ENCODE measurements at regions not wholly inside any gene's neighbourhood (a gene's known extent, or its start where the extent isn't known, plus 50 kb on each side); places are given as distances from the start of the nearest gene placed in this dataset.

DNA sequence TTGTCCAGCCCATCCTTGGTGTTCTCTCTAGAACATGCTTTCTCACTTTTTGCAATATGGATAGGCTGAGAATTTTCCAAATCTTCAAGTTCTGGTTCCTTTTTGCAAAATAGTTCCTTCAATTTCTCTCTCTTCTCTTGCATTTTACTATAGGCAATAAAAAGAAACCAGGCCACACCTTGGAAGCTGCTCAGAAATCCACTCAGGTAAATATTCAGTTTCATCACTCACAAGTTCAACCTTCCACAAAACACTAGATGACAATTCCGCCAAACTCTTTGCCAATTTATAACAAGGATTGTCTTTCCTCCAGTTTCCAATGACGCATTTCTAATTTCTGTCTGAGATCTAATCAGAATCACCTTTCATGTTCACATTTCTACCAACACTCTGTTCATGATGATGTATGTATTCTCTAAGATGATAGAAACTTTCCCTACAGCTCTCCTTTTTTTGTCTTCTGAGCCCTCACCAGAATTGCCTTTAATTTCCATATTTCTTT is 204.2 kb upstream of the PIK3R1 start:
- Histone ChIP-seq H2AFZ (ENCODE audit: low read depth, low read length) (no peak overlapping the region), H3K9ac (replicated peaks; ENCODE audit: extremely low read depth, insufficient read depth, low read length) (no peak overlapping the region), H3K36me3 (ENCODE audit: control insufficient read depth in 2 of 2, extremely low read depth in 1 of 2, insufficient read depth in 2 of 2, low read length in 2 of 2) (no peaks in the 10 kb centered on the region), H3K4me3 (replicated peaks in 1 of 3; ENCODE audit: insufficient read depth in 1 of 3, low read depth in 1 of 3, low read length in 3 of 3) (no peak overlapping the region), H3K9me1 (replicated peaks; ENCODE audit: control insufficient read depth, extremely low read depth, insufficient read depth, low read length) (no peaks in the 10 kb centered on the region), H3K27ac (ENCODE audit: insufficient read depth, low read depth, low read length) (no peak overlapping the region), H3K27me3 (ENCODE audit: control insufficient read depth in 2 of 2, insufficient read depth in 2 of 2, low read length in 2 of 2) (no peaks in the 10 kb centered on the region), H3K9me3 (replicated peaks; ENCODE audit: control insufficient read depth, insufficient read depth, low read length) (no peaks in the 10 kb centered on the region), H3K79me2 (ENCODE audit: control insufficient read depth, insufficient read depth, low read length) (no peaks in the 10 kb centered on the region), H3K4me1 (ENCODE audit: control insufficient read depth, extremely low read depth, insufficient read depth, low read length) (peaks cover 3% of the 10 kb centered on the region), H3K4me2 (ENCODE audit: insufficient read depth, low read length) (no peak overlapping the region), H4K20me1 (replicated peaks; ENCODE audit: control insufficient read depth, extremely low read depth, insufficient read depth, low read length) (no peaks in the 10 kb centered on the region)
- POLR2A ChIA-PET: no interaction called here
- DNase-seq (ENCODE audit: low read depth, low spot score) (no peak), FAIRE-seq (no peak)
- no TSS peak for BruUV-seq (replicated peaks)
- dilution Hi-C loops (cut with MboI; ENCODE audit: extremely low pct_ligation_motif_present, low sequenced_read_pairs): no loop called here
- intact Hi-C loops (cut with micrococcal nuclease): no loop called here
- TF ChIP-seq POLR2AphosphoS5 (IDR thresholded peaks at IDR 0.05; ENCODE audit: insufficient read depth, low read depth, low read length): no peak
- TF ChIP-seq MYC (IDR thresholded peaks at IDR 0.05; ENCODE audit: low read depth, low read length): no peak
- no peak for TF ChIP-seq JUN (IDR thresholded peaks at IDR 0.05; ENCODE audit: borderline replicate concordance, insufficient read depth, insufficient read length, low read depth)
- TF ChIP-seq GATA2 (IDR thresholded peaks at IDR 0.05; ENCODE audit: insufficient read depth, insufficient read length, low read depth, low read length): no peak
- no peak for TF ChIP-seq POLR2A (IDR thresholded peaks at IDR 0.05; ENCODE audit: low read depth, low read length)
- TF ChIP-seq EZH2 (IDR thresholded peaks at IDR 0.05; ENCODE audit: borderline replicate concordance, low read depth, low read length, severe bottlenecking): no peak
- TF ChIP-seq, protein P1, sequence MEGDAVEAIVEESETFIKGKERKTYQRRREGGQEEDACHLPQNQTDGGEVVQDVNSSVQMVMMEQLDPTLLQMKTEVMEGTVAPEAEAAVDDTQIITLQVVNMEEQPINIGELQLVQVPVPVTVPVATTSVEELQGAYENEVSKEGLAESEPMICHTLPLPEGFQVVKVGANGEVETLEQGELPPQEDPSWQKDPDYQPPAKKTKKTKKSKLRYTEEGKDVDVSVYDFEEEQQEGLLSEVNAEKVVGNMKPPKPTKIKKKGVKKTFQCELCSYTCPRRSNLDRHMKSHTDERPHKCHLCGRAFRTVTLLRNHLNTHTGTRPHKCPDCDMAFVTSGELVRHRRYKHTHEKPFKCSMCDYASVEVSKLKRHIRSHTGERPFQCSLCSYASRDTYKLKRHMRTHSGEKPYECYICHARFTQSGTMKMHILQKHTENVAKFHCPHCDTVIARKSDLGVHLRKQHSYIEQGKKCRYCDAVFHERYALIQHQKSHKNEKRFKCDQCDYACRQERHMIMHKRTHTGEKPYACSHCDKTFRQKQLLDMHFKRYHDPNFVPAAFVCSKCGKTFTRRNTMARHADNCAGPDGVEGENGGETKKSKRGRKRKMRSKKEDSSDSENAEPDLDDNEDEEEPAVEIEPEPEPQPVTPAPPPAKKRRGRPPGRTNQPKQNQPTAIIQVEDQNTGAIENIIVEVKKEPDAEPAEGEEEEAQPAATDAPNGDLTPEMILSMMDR (IDR thresholded peaks at IDR 0.05; ENCODE audit: extremely low read depth in 1 of 2, insufficient read depth in 1 of 2, low read depth in 1 of 2, low read length in 2 of 2): no peak
- no peak for TF ChIP-seq FOS (IDR thresholded peaks at IDR 0.05; ENCODE audit: borderline replicate concordance, insufficient read depth, low read length)
- no peak for TF ChIP-seq MAX (IDR thresholded peaks at IDR 0.05; ENCODE audit: insufficient read depth, insufficient read length)
- CTCF ChIA-PET: no interaction called here

All from endothelial cell of umbilical vein (primary cell).